HL-60 (cell line): ENCODE measurements at regions not wholly inside any gene's neighbourhood (a gene's known extent, or its start where the extent isn't known, plus 50 kb on each side); places are given as distances from the start of the nearest gene placed in this dataset.

Source experiments
- CTCF ChIP-seq: IDR thresholded peaks from one replicate; pipeline ENCODE4 v1.5.1; 2011; ENCODE audit warnings: low read length, control low read depth, inconsistent platforms; ENCODE audit not compliant: insufficient read depth
- GABPA ChIP-seq: IDR thresholded peaks from 2 replicates; pipeline ENCODE4 v1.6.1; 2012; ENCODE audit warnings: low read depth
- POLR2AphosphoS5 ChIP-seq: IDR thresholded peaks from 2 replicates; pipeline ENCODE4 v1.6.1; 2012; ENCODE audit warnings: low read depth
- SPI1 ChIP-seq: IDR thresholded peaks from 2 replicates; pipeline ENCODE4 v1.6.1; 2012; ENCODE audit warnings: low read depth, mild to moderate bottlenecking, borderline replicate concordance
- TF ChIP-seq, protein P1 (sequence below): IDR thresholded peaks from 2 replicates; pipeline ENCODE4 v1.6.1; 2012; ENCODE audit warnings: low read depth; ENCODE audit not compliant: insufficient replicate concordance

DNA sequence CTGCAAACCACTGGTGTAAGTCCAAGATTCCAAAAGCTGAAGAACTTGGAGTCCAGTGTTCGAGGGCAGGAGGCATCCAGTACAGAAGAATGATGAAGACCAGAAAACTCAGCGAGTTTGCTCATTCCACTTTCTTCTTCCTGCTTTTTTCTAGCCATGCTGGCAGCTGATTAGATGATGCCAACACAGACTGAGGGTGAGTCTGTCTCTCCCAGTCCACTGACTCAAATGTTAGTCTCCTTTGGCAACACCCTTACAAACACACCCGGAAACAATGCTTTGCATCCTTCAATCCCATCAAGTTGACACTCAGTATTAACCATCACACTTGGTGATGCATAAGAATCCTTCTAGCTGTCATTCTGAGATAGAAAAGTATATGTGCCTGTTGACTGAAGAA is 1504.6 kb downstream of the EFNB2 start:
- TF ChIP-seq SPI1, result no peak
- TF ChIP-seq, protein P1, sequence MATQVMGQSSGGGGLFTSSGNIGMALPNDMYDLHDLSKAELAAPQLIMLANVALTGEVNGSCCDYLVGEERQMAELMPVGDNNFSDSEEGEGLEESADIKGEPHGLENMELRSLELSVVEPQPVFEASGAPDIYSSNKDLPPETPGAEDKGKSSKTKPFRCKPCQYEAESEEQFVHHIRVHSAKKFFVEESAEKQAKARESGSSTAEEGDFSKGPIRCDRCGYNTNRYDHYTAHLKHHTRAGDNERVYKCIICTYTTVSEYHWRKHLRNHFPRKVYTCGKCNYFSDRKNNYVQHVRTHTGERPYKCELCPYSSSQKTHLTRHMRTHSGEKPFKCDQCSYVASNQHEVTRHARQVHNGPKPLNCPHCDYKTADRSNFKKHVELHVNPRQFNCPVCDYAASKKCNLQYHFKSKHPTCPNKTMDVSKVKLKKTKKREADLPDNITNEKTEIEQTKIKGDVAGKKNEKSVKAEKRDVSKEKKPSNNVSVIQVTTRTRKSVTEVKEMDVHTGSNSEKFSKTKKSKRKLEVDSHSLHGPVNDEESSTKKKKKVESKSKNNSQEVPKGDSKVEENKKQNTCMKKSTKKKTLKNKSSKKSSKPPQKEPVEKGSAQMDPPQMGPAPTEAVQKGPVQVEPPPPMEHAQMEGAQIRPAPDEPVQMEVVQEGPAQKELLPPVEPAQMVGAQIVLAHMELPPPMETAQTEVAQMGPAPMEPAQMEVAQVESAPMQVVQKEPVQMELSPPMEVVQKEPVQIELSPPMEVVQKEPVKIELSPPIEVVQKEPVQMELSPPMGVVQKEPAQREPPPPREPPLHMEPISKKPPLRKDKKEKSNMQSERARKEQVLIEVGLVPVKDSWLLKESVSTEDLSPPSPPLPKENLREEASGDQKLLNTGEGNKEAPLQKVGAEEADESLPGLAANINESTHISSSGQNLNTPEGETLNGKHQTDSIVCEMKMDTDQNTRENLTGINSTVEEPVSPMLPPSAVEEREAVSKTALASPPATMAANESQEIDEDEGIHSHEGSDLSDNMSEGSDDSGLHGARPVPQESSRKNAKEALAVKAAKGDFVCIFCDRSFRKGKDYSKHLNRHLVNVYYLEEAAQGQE, result no peak
- TF ChIP-seq CTCF, result no peak
- no peak for TF ChIP-seq GABPA
- no peak for TF ChIP-seq POLR2AphosphoS5
